ENCODE measurements at regions not wholly inside any gene's neighbourhood (a gene's known extent, or its start where the extent isn't known, plus 50 kb on each side); places are given as distances from the start of the nearest gene placed in this dataset.

- no peak overlapping the region for H3K27ac Mint-ChIP-seq (ENCODE audit: unreplicated experiment)
- no peak overlapping the region for H2AFZ ChIP-seq (ENCODE audit: low read depth, low read length)
- no peaks in the 10 kb centered on the region for H3K36me3 ChIP-seq (ENCODE audit: insufficient read depth, low read length)
- no peak overlapping the region for H3K9ac ChIP-seq (ENCODE audit: low read length)
- no peak overlapping the region for H3K4me3 ChIP-seq (ENCODE audit: insufficient read depth, low read depth, low read length)
- no peaks in the 10 kb centered on the region for H3K79me2 ChIP-seq (ENCODE audit: insufficient read depth, low read length)
- DNase-seq (ENCODE audit: low read depth) (no peak), FAIRE-seq (no peak)
- no peaks in the 10 kb centered on the region for H3K9me3 Mint-ChIP-seq (ENCODE audit: unreplicated experiment)
- H3K4me1 Mint-ChIP-seq (ENCODE audit: low read depth, unreplicated experiment): no peaks in the 10 kb centered on the region
- H3K27ac ChIP-seq (ENCODE audit: low read depth, low read length): no peak overlapping the region
- no peaks in the 10 kb centered on the region for H3K27me3 ChIP-seq (ENCODE audit: insufficient read depth, low read length)
- no peaks in the 10 kb centered on the region for H4K20me1 ChIP-seq (ENCODE audit: insufficient read depth, low read length)
- H3K4me2 ChIP-seq (ENCODE audit: low read length): no peak overlapping the region
- H3K36me3 Mint-ChIP-seq (ENCODE audit: low read depth, unreplicated experiment): no peaks in the 10 kb centered on the region
- no peaks in the 10 kb centered on the region for H3K9me3 ChIP-seq (ENCODE audit: insufficient read depth, low read depth, low read length)
- H3K4me3 Mint-ChIP-seq (ENCODE audit: unreplicated experiment): no peak overlapping the region
- no peaks in the 10 kb centered on the region for H3K27me3 Mint-ChIP-seq (ENCODE audit: low read depth, unreplicated experiment)
- no peak for TF ChIP-seq CTCF (IDR thresholded peaks at IDR 0.05; ENCODE audit: insufficient read depth, low read depth, low read length)
- no peak for TF ChIP-seq EZH2 (IDR thresholded peaks at IDR 0.05; ENCODE audit: insufficient read depth, low read length)
- H3K4me1 ChIP-seq (ENCODE audit: insufficient read depth, low read length): no peaks in the 10 kb centered on the region
These were observed 80.1 kb upstream of the SRD5A2 start for GRCh38 chr2:31660812-31661335.

DNA sequence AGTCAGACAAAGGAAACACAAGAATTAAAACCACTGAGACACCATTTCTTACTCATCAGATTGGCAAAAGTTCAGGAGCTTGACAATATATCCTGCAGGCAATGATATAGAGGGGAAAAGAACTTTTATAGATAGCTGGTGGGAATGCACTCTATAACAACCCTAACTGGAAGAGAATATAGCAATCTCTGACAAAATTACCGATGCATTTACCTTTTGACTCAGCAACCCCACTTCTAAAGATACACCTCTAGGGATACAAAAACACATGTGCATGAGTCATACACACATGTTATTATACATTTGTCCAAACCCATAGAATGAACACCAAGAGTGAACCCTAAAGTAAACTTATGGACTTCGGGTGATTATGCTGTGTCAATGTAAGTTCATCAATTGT is 79.4 kb upstream of the SRD5A2 start:
- no peaks in the 10 kb centered on the region for H3K79me2 ChIP-seq (ENCODE audit: insufficient read depth, low read length)
- H3K4me1 Mint-ChIP-seq (ENCODE audit: low read depth, unreplicated experiment): no peaks in the 10 kb centered on the region
- no peak overlapping the region for H3K4me3 ChIP-seq (ENCODE audit: insufficient read depth, low read depth, low read length)
- DNase-seq (ENCODE audit: low read depth) (no peak), FAIRE-seq (no peak)
- no peak overlapping the region for H3K27ac Mint-ChIP-seq (ENCODE audit: unreplicated experiment)
- H3K27ac ChIP-seq (ENCODE audit: low read depth, low read length): no peak overlapping the region
- H3K9me3 ChIP-seq (ENCODE audit: insufficient read depth, low read depth, low read length): no peaks in the 10 kb centered on the region
- H3K36me3 ChIP-seq (ENCODE audit: insufficient read depth, low read length): no peaks in the 10 kb centered on the region
- no peak overlapping the region for H2AFZ ChIP-seq (ENCODE audit: low read depth, low read length)
- H3K4me3 Mint-ChIP-seq (ENCODE audit: unreplicated experiment): no peak overlapping the region
- TF ChIP-seq CTCF (IDR thresholded peaks at IDR 0.05; ENCODE audit: insufficient read depth, low read depth, low read length) (no peak), EZH2 (IDR thresholded peaks at IDR 0.05; ENCODE audit: insufficient read depth, low read length) (no peak)
- H3K9me3 Mint-ChIP-seq (ENCODE audit: unreplicated experiment): no peaks in the 10 kb centered on the region
- H3K4me2 ChIP-seq (ENCODE audit: low read length): no peak overlapping the region
- H3K9ac ChIP-seq (ENCODE audit: low read length): no peak overlapping the region
- H3K4me1 ChIP-seq (ENCODE audit: insufficient read depth, low read length): no peaks in the 10 kb centered on the region
- H4K20me1 ChIP-seq (ENCODE audit: insufficient read depth, low read length): no peaks in the 10 kb centered on the region
- no peaks in the 10 kb centered on the region for H3K27me3 ChIP-seq (ENCODE audit: insufficient read depth, low read length)
- H3K27me3 Mint-ChIP-seq (ENCODE audit: low read depth, unreplicated experiment): no peaks in the 10 kb centered on the region
- H3K36me3 Mint-ChIP-seq (ENCODE audit: low read depth, unreplicated experiment): no peaks in the 10 kb centered on the region

DNA sequence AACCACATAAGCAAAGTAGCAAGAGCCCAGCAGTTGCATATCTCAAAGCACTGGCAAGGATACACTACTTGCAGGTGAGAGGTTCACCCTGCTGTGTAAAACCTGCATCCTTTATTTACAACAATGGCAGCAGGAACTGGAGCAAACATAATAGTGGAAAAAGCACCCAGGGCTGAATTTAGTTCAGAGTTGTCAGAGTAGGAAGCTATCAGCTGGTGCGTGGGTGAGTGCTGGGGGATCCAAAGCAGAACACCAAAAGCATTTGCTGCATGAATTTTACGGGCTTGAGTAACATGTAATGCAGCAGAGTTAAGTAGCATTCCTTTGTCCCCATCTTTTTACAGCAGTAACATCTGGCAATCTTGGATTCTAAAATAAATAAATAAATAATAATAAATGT is 73.5 kb upstream of the SRD5A2 start:
- no peak for DNase-seq (ENCODE audit: low read depth)
- Histone ChIP-seq H3K27me3 (ENCODE audit: insufficient read depth, low read length) (no peaks in the 10 kb centered on the region), H3K36me3 (ENCODE audit: insufficient read depth, low read length) (no peaks in the 10 kb centered on the region), H3K4me3 (ENCODE audit: insufficient read depth, low read depth, low read length) (no peak overlapping the region), H3K4me2 (ENCODE audit: low read length) (no peak overlapping the region), H2AFZ (ENCODE audit: low read depth, low read length) (no peak overlapping the region), H3K9ac (ENCODE audit: low read length) (no peak overlapping the region), H4K20me1 (ENCODE audit: insufficient read depth, low read length) (no peaks in the 10 kb centered on the region), H3K9me3 (ENCODE audit: insufficient read depth, low read depth, low read length) (peaks cover 3% of the 10 kb centered on the region), H3K4me1 (ENCODE audit: insufficient read depth, low read length) (no peaks in the 10 kb centered on the region), H3K27ac (ENCODE audit: low read depth, low read length) (no peak overlapping the region), H3K79me2 (ENCODE audit: insufficient read depth, low read length) (no peaks in the 10 kb centered on the region)
- H3K4me1 Mint-ChIP-seq (ENCODE audit: low read depth, unreplicated experiment): no peaks in the 10 kb centered on the region
- no peak for FAIRE-seq
- H3K9me3 Mint-ChIP-seq (ENCODE audit: unreplicated experiment): peaks cover 3% of the 10 kb centered on the region
- no peak for TF ChIP-seq EZH2 (IDR thresholded peaks at IDR 0.05; ENCODE audit: insufficient read depth, low read length)
- TF ChIP-seq CTCF (IDR thresholded peaks at IDR 0.05; ENCODE audit: insufficient read depth, low read depth, low read length): no peak
- no peak overlapping the region for H3K27ac Mint-ChIP-seq (ENCODE audit: unreplicated experiment)
- no peaks in the 10 kb centered on the region for H3K36me3 Mint-ChIP-seq (ENCODE audit: low read depth, unreplicated experiment)
- peaks cover 10% of the 10 kb centered on the region for H3K27me3 Mint-ChIP-seq (ENCODE audit: low read depth, unreplicated experiment)
- H3K4me3 Mint-ChIP-seq (ENCODE audit: unreplicated experiment): no peak overlapping the region
